OCI-LY3 (cell line): ENCODE measurements at regions not wholly inside any gene's neighbourhood (a gene's known extent, or its start where the extent isn't known, plus 50 kb on each side); places are given as distances from the start of the nearest gene placed in this dataset.

Experiments
- CTCF ChIP-seq: fragments of 200-600, 300-600 bp; sonication (generic); IDR thresholded peaks from 2 replicates; pipeline ENCODE4 v1.5.1; 2014; ENCODE audit warnings: antibody characterized with exemption, low read length, low read depth
- EZH2phosphoT487 ChIP-seq: fragments of 200-600 bp; shearing (Covaris generic); IDR thresholded peaks from 2 replicates; pipeline ENCODE4 v1.6.1; 2018; ENCODE audit warnings: antibody characterized with exemption, mixed run types, low read depth

- no peak for TF ChIP-seq CTCF
- no peak for TF ChIP-seq EZH2phosphoT487
These were observed 64.3 kb downstream of the FANCF start for GRCh38 chr11:22561283-22561682.
